ENCODE measurements at regions not wholly inside any gene's neighbourhood (a gene's known extent, or its start where the extent isn't known, plus 50 kb on each side); places are given as distances from the start of the nearest gene placed in this dataset.

GRCh38 chr9:78676623-78677022, 379.7 kb downstream of the PSAT1 start:
- intact Hi-C loops (cut with DNase I; ENCODE audit: low total_unique reads): no loop called here
- no peaks in the 10 kb centered on the region for H3K9me3 ChIP-seq
- DNase-seq (ENCODE audit: low spot score in 2 of 2): no peak
- H3K4me1 ChIP-seq: no peaks in the 10 kb centered on the region
- no peak for TF ChIP-seq POLR2AphosphoS5 (IDR thresholded peaks at IDR 0.05)
- no peak for TF ChIP-seq POLR2A (IDR thresholded peaks at IDR 0.05)
- TF ChIP-seq, protein P1, sequence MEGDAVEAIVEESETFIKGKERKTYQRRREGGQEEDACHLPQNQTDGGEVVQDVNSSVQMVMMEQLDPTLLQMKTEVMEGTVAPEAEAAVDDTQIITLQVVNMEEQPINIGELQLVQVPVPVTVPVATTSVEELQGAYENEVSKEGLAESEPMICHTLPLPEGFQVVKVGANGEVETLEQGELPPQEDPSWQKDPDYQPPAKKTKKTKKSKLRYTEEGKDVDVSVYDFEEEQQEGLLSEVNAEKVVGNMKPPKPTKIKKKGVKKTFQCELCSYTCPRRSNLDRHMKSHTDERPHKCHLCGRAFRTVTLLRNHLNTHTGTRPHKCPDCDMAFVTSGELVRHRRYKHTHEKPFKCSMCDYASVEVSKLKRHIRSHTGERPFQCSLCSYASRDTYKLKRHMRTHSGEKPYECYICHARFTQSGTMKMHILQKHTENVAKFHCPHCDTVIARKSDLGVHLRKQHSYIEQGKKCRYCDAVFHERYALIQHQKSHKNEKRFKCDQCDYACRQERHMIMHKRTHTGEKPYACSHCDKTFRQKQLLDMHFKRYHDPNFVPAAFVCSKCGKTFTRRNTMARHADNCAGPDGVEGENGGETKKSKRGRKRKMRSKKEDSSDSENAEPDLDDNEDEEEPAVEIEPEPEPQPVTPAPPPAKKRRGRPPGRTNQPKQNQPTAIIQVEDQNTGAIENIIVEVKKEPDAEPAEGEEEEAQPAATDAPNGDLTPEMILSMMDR (IDR thresholded peaks at IDR 0.05): no peak
- no peak overlapping the region for H3K4me3 ChIP-seq
- H3K36me3 ChIP-seq: no peaks in the 10 kb centered on the region
- no peak overlapping the region for H3K27ac ChIP-seq
- H3K27me3 ChIP-seq: no peaks in the 10 kb centered on the region

DNA sequence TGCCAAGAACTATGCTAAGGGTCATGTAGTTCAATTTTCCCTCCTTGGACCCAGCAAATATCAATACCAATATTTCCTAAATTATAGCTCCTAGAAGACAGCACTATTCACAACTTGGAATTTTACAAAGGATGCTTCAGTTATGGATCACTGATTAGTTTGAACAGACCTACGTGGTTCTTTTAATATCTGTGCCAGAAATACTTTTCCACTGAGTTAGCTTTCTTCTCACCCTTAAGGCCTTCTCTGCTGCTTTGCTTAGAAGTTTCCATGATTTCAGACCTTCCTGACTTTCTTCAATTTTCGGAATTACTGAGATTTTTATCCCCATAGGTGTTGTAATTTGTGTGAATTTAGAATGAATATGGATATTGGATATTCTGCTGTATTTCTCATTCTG, 380.4 kb downstream of the PSAT1 start:
- no peaks in the 10 kb centered on the region for H3K9me3 ChIP-seq
- no peaks in the 10 kb centered on the region for H3K36me3 ChIP-seq
- H3K27me3 ChIP-seq: no peaks in the 10 kb centered on the region
- H3K27ac ChIP-seq: no peak overlapping the region
- no peak for DNase-seq (ENCODE audit: low spot score in 2 of 2)
- intact Hi-C loops (cut with DNase I; ENCODE audit: low total_unique reads): no loop called here
- TF ChIP-seq POLR2A (IDR thresholded peaks at IDR 0.05): no peak
- TF ChIP-seq POLR2AphosphoS5 (IDR thresholded peaks at IDR 0.05): no peak
- TF ChIP-seq, protein P1 (IDR thresholded peaks at IDR 0.05): no peak
- H3K4me1 ChIP-seq: no peaks in the 10 kb centered on the region
- no peak overlapping the region for H3K4me3 ChIP-seq

GRCh38 chr9:78678877-78679276, 382.0 kb downstream of the PSAT1 start:
- H3K4me1 ChIP-seq: no peaks in the 10 kb centered on the region
- no peak overlapping the region for H3K4me3 ChIP-seq
- no peaks in the 10 kb centered on the region for H3K9me3 ChIP-seq
- intact Hi-C loops (cut with DNase I; ENCODE audit: low total_unique reads): no loop called here
- H3K36me3 ChIP-seq: no peaks in the 10 kb centered on the region
- no peak for TF ChIP-seq POLR2A (IDR thresholded peaks at IDR 0.05)
- no peak for TF ChIP-seq POLR2AphosphoS5 (IDR thresholded peaks at IDR 0.05)
- TF ChIP-seq, protein P1 (IDR thresholded peaks at IDR 0.05): no peak
- DNase-seq (ENCODE audit: low spot score in 2 of 2): no peak
- no peaks in the 10 kb centered on the region for H3K27me3 ChIP-seq
- no peak overlapping the region for H3K27ac ChIP-seq

- no peak overlapping the region for H3K4me3 ChIP-seq
- H3K9me3 ChIP-seq: no peaks in the 10 kb centered on the region
- no peaks in the 10 kb centered on the region for H3K36me3 ChIP-seq
- no peak for DNase-seq (ENCODE audit: low spot score in 2 of 2)
- TF ChIP-seq POLR2A (IDR thresholded peaks at IDR 0.05) (no peak), POLR2AphosphoS5 (IDR thresholded peaks at IDR 0.05) (no peak)
- TF ChIP-seq, protein P1 (IDR thresholded peaks at IDR 0.05): no peak
- H3K27ac ChIP-seq: no peak overlapping the region
- no peaks in the 10 kb centered on the region for H3K4me1 ChIP-seq
- intact Hi-C loops (cut with DNase I; ENCODE audit: low total_unique reads): loop anchor here (10.0 kb wide), 1 partner anchor 1115 kb away; no protein-coding TSS in a partner anchor
- no peaks in the 10 kb centered on the region for H3K27me3 ChIP-seq
Observed at GRCh38 chr9:78680196-78680595, 383.3 kb downstream of the PSAT1 start.

DNA sequence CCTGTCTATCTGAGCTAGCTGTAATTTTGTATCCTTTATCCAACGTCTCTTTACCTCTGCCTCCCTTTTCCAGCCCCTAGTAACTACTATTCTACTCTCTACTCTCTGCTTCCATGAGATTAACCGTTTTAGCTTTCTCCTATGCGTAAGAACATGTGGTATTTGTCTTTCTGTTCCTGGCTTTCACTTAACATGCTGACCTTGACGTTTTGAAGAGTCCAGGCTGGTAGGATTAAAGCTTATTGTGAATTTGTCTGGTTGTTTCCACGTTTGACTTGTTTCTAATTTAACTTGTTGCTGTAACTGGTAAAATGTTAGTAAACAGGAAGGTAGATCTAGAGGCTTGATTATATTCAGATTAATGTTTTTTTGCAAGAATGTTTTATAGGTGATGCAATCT, 385.3 kb downstream of the PSAT1 start:
- Histone ChIP-seq H3K36me3 (no peaks in the 10 kb centered on the region), H3K4me1 (no peaks in the 10 kb centered on the region), H3K4me3 (no peak overlapping the region), H3K9me3 (no peaks in the 10 kb centered on the region), H3K27ac (no peak overlapping the region), H3K27me3 (no peaks in the 10 kb centered on the region)
- no peak for DNase-seq (ENCODE audit: low spot score in 2 of 2)
- intact Hi-C loops (cut with DNase I; ENCODE audit: low total_unique reads): loop anchor here (10.0 kb wide), 1 partner anchor 1117 kb away; no protein-coding TSS in a partner anchor
- TF ChIP-seq, protein P1 (IDR thresholded peaks at IDR 0.05): no peak
- TF ChIP-seq POLR2AphosphoS5 (IDR thresholded peaks at IDR 0.05) (no peak), POLR2A (IDR thresholded peaks at IDR 0.05) (no peak)

All from breast epithelium (tissue), 4 donors.